Bronchial epithelial cell (primary cell): ENCODE measurements at regions not wholly inside any gene's neighbourhood (a gene's known extent, or its start where the extent isn't known, plus 50 kb on each side); places are given as distances from the start of the nearest gene placed in this dataset.

Experiments
- DNase-seq: peaks from one replicate; pipeline ENCODE4 v3.0.0-alpha.2; 2010; ENCODE audit warnings: low read depth
- FAIRE-seq: peaks from 2 replicates; lab custom pipeline; 2011; peaks lifted over from hg19 to GRCh38; lab: Jason Lieb, UNC
- H3K27me3 ChIP-seq: 2 replicates; pipeline ENCODE4 v1.5.1; 2011; ENCODE audit warnings: low read length; ENCODE audit not compliant: control insufficient read depth, insufficient read depth
- H3K36me3 ChIP-seq: 2 replicates; pipeline ENCODE4 v1.5.1; 2011; ENCODE audit warnings: low read length; ENCODE audit not compliant: control insufficient read depth, insufficient read depth
- H3K4me3 ChIP-seq: 2 replicates; pipeline ENCODE4 v1.5.1; 2011; ENCODE audit warnings: mild to moderate bottlenecking, low read depth, low read length, control low read depth
- TF ChIP-seq, protein P1 (sequence below): IDR thresholded peaks from 2 replicates; pipeline ENCODE4 v1.5.1; 2011; ENCODE audit warnings: mild to moderate bottlenecking, moderate library complexity, low read length, control low read depth, inconsistent platforms; ENCODE audit not compliant: insufficient read depth, severe bottlenecking

- Histone ChIP-seq H3K4me3 (no peak overlapping the region), H3K27me3 (no peaks in the 10 kb centered on the region), H3K36me3 (no peaks in the 10 kb centered on the region)
- DNase-seq, result no peak
- FAIRE-seq, result no peak
- TF ChIP-seq, protein P1, sequence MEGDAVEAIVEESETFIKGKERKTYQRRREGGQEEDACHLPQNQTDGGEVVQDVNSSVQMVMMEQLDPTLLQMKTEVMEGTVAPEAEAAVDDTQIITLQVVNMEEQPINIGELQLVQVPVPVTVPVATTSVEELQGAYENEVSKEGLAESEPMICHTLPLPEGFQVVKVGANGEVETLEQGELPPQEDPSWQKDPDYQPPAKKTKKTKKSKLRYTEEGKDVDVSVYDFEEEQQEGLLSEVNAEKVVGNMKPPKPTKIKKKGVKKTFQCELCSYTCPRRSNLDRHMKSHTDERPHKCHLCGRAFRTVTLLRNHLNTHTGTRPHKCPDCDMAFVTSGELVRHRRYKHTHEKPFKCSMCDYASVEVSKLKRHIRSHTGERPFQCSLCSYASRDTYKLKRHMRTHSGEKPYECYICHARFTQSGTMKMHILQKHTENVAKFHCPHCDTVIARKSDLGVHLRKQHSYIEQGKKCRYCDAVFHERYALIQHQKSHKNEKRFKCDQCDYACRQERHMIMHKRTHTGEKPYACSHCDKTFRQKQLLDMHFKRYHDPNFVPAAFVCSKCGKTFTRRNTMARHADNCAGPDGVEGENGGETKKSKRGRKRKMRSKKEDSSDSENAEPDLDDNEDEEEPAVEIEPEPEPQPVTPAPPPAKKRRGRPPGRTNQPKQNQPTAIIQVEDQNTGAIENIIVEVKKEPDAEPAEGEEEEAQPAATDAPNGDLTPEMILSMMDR, result no peak
These were observed 74.0 kb upstream of the PHYHIPL start for GRCh38 chr10:59102394-59102793.

DNA sequence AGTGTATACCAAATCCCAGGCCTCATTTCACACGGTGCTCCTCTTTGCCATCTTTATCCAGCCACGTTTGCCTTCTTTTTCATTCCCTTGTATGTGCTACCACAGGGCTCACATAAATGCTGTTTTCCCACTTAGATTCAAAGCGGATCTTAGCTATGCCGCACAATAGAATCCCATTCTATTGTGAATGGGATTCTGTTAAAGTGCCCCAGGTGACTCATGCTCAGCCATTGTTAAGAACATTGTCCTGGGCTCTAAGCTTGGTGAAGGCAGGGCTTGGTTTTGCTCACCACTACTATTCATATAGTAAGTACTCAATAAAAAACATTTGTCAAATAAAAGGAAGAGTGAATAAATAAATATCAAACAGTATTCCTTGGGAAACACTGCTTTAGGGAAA lies 72.3 kb upstream of the PHYHIPL start:
- Histone ChIP-seq H3K36me3 (no peaks in the 10 kb centered on the region), H3K4me3 (no peak overlapping the region), H3K27me3 (no peaks in the 10 kb centered on the region)
- FAIRE-seq (no peak), DNase-seq (no peak)
- TF ChIP-seq, protein P1, result no peak

DNA sequence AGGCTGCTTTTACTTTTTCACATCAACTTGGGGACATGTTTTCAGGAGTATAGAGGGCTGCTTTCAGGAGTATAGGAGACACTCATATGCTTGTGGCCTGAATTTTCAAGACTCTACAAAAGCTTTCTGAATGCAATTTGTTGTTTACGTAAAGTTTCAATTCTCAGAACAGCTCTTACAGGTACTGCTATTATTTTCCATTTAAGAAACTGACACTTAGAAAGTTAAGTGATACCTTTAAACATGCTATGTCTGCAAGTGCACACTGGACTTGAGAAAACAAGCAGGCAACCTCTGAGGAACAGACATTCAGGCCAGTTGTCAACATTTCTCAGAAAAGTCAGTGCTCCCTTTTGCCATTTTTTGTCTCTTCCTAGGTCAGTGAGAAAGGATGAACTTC lies 70.0 kb upstream of the PHYHIPL start:
- no peaks in the 10 kb centered on the region for H3K27me3 ChIP-seq
- TF ChIP-seq, protein P1, result no peak

DNA sequence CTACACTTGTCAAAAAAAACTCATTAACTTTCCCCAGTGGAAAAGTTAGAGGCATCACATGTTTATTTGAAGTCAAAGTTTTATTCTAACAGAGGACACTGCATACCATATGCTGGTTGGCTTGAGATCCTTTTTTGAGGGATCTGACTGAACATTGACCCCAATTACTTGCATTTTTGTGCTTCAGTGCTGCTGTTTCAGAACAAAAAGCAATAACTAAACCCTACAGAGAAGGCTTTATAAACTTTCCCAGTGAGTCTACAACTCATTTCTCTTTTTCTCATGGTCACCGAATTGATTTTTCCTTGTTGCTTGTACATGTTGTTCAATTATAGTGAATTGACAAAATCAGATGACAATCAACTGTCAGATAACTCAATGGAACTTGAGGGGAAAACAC lies 69.3 kb upstream of the PHYHIPL start:
- no peaks in the 10 kb centered on the region for H3K27me3 ChIP-seq
- no peak for DNase-seq
- H3K36me3 ChIP-seq, result no peaks in the 10 kb centered on the region
- H3K4me3 ChIP-seq, result no peak overlapping the region
- TF ChIP-seq, protein P1, result no peak
- no peak for FAIRE-seq

More for the DNA sequence above, 70.0 kb upstream of the PHYHIPL start:
- no peak overlapping the region for H3K4me3 ChIP-seq
- FAIRE-seq (no peak), DNase-seq (no peak)
- no peaks in the 10 kb centered on the region for H3K36me3 ChIP-seq

- Histone ChIP-seq H3K27me3 (no peaks in the 10 kb centered on the region), H3K4me3 (no peak overlapping the region), H3K36me3 (no peaks in the 10 kb centered on the region)
- TF ChIP-seq, protein P1, result no peak
- no peak for FAIRE-seq
- no peak for DNase-seq
These were observed 68.1 kb upstream of the PHYHIPL start for GRCh38 chr10:59108296-59108870.

DNA sequence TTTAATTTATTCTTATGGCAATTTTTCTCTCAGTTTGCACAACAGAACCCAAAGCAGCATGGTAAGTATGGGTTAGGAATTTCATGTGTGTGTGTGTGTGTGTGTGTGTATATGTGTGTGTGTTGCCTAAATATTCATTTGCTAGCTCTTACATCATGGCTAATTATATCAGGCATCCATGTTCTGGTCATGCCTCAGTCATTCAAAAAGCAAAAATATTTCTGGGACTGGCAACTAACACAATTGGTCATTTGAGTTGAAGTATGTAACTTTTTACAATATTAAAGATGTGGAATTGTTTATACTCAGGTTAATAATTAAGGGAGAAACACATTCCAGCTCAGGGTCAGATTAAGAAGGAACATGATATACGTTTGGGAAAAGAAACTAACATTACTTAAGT lies 67.6 kb upstream of the PHYHIPL start:
- Histone ChIP-seq H3K4me3 (no peak overlapping the region), H3K27me3 (no peaks in the 10 kb centered on the region), H3K36me3 (no peaks in the 10 kb centered on the region)
- FAIRE-seq, result no peak
- TF ChIP-seq, protein P1, result no peak
- no peak for DNase-seq
